ENCODE measurements at regions not wholly inside any gene's neighbourhood (a gene's known extent, or its start where the extent isn't known, plus 50 kb on each side); places are given as distances from the start of the nearest gene placed in this dataset.

DNA sequence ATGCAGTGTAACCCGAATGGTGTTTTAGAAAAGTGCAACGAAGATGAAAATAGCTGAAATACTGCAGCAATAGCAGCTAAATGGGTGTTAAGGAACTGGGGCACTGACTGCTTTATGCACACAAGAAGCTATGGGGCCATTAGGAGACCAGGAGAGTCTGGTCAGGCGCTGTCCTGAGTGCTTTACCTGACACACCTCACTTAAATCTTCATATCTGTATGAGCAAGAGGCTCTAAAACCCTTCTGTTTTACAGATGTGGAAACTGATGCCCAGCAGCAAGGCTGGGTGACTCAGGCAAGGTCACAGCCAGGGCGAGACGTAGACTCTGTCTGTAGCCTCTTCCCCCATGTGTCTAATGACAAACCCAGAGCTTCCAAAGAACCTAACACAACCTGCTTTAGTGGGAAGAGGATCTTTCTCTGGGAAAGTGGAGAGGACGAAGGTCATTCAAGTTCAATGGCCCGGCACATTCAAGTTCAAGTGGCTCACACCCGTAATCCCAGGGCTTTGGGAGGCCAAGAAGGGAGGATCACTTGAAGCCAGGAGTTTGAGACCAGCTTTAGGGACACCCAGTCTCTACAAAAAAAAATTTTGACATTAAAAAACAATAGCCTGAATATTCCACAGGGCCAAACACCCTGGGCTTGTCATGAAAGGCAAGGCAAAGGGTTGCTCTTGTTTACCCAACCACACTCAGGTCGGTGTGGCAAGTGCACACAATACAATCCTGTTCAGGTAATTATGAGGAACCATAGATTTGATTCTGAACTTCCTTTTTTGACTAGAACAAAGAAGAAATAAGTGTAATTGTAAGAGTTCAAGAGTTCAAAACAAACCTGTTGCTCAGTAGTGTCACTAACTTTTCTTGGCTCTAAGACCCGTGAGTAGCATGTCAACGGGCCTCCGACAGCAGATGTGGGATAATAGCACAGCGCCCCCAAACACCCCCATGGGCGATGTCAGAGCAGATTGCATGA lies 53.7 kb upstream of the KLF6 start:
- peaks cover 23% of the 10 kb centered on the region for H3K4me1 Mint-ChIP-seq (ENCODE audit: low read depth, unreplicated experiment)
- Histone ChIP-seq H3K27me3 (replicated peaks; ENCODE audit: control insufficient read depth, insufficient read depth, low read length) (no peaks in the 10 kb centered on the region), H3K4me1 (peaks cover 19% of the 10 kb centered on the region), H3K4me3 (ENCODE audit: low read depth, low read length) (no peak overlapping the region), H3K9me3 (no peaks in the 10 kb centered on the region), H3K36me3 (ENCODE audit: control insufficient read depth, insufficient read depth, low read length) (no peaks in the 10 kb centered on the region)
- H3K4me3 Mint-ChIP-seq (ENCODE audit: unreplicated experiment) = no peak overlapping the region
- no peaks in the 10 kb centered on the region for H3K36me3 Mint-ChIP-seq (ENCODE audit: insufficient read depth, unreplicated experiment)
- no peaks in the 10 kb centered on the region for H3K9me3 Mint-ChIP-seq (ENCODE audit: unreplicated experiment)
- BruUV-seq (replicated peaks) = no TSS peak
- no peak for DNase-seq
- ChIA-PET POLR2A (interaction anchor here (0.5 kb wide), 1 partner anchor 53 kb away, joined by 4 read pairs; the partner anchor contains the start of gene KLF6), CTCF (no interaction called here)
- no peaks in the 10 kb centered on the region for H3K27me3 Mint-ChIP-seq (ENCODE audit: insufficient read depth, unreplicated experiment)
- H3K27ac Mint-ChIP-seq (ENCODE audit: unreplicated experiment) = no peak overlapping the region
- intact Hi-C loops (cut with micrococcal nuclease; ENCODE audit: unreplicated experiment) = no loop called here
- TF ChIP-seq, protein P1, sequence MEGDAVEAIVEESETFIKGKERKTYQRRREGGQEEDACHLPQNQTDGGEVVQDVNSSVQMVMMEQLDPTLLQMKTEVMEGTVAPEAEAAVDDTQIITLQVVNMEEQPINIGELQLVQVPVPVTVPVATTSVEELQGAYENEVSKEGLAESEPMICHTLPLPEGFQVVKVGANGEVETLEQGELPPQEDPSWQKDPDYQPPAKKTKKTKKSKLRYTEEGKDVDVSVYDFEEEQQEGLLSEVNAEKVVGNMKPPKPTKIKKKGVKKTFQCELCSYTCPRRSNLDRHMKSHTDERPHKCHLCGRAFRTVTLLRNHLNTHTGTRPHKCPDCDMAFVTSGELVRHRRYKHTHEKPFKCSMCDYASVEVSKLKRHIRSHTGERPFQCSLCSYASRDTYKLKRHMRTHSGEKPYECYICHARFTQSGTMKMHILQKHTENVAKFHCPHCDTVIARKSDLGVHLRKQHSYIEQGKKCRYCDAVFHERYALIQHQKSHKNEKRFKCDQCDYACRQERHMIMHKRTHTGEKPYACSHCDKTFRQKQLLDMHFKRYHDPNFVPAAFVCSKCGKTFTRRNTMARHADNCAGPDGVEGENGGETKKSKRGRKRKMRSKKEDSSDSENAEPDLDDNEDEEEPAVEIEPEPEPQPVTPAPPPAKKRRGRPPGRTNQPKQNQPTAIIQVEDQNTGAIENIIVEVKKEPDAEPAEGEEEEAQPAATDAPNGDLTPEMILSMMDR (IDR thresholded peaks at IDR 0.05; ENCODE audit: insufficient read depth in 1 of 2, low read depth in 1 of 2, low read length in 1 of 2, severe bottlenecking in 1 of 2, unreplicated experiment in 1 of 2) = no peak

DNA sequence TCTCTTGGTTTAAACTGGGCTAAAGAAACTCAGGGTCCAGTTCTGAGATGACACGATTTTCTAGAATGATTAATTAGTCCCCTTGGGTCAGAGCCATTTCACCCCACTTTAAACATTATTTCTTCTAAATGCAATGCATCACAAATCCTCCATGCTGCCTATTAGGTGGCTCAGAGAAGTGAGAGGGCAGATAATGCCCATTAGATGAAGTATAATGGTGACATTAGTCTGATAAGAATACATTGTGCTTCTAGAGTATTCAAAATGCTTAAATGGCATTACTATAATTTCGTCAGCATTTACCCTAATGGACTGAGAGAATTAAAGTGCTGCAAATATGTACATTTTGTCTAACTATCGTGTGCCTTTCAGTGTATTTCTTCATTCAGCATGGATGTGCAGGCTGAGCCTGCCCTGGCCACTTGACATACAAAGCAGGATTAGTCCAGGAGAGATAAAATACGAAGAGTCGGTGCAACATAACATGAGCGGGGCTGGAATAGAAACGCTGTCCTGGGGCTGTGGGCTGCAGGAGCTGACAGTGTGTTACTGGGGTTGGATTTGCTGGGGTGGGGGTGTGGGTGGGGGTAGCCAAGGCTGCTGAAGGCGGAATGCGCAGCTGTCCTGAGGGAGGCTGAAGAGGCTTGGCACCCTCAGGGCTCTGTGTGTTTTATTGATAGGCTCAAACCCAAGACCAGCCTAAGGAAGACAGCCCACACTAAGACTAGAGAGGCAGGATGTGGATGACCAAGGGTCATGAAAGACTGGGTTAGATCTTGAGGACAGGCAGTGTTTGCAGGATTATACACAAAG lies 52.8 kb upstream of the KLF6 start:
- no peaks in the 10 kb centered on the region for H3K9me3 ChIP-seq
- peaks cover 19% of the 10 kb centered on the region for H3K4me1 ChIP-seq
- TF ChIP-seq, protein P1 (IDR thresholded peaks at IDR 0.05; ENCODE audit: insufficient read depth in 1 of 2, low read depth in 1 of 2, low read length in 1 of 2, severe bottlenecking in 1 of 2, unreplicated experiment in 1 of 2) = no peak
- H3K27ac Mint-ChIP-seq (ENCODE audit: unreplicated experiment) = no peak overlapping the region
- H3K27me3 Mint-ChIP-seq (ENCODE audit: insufficient read depth, unreplicated experiment) = no peaks in the 10 kb centered on the region
- intact Hi-C loops (cut with micrococcal nuclease; ENCODE audit: unreplicated experiment) = no loop called here
- ChIA-PET CTCF (no interaction called here), POLR2A (interaction anchor here (0.6 kb wide), 2 partner anchors 9 to 54 kb away, joined by 3 to 5 read pairs; no protein-coding TSS in a partner anchor)
- no peak overlapping the region for H3K4me3 Mint-ChIP-seq (ENCODE audit: unreplicated experiment)
- no peaks in the 10 kb centered on the region for H3K27me3 ChIP-seq (replicated peaks; ENCODE audit: control insufficient read depth, insufficient read depth, low read length)
- H3K4me3 ChIP-seq (ENCODE audit: low read depth, low read length) = no peak overlapping the region
- no peaks in the 10 kb centered on the region for H3K9me3 Mint-ChIP-seq (ENCODE audit: unreplicated experiment)
- no peaks in the 10 kb centered on the region for H3K36me3 ChIP-seq (ENCODE audit: control insufficient read depth, insufficient read depth, low read length)
- H3K4me1 Mint-ChIP-seq (ENCODE audit: low read depth, unreplicated experiment) = peaks cover 23% of the 10 kb centered on the region
- no TSS peak for BruUV-seq (replicated peaks)
- no peaks in the 10 kb centered on the region for H3K36me3 Mint-ChIP-seq (ENCODE audit: insufficient read depth, unreplicated experiment)
- DNase-seq = no peak

DNA sequence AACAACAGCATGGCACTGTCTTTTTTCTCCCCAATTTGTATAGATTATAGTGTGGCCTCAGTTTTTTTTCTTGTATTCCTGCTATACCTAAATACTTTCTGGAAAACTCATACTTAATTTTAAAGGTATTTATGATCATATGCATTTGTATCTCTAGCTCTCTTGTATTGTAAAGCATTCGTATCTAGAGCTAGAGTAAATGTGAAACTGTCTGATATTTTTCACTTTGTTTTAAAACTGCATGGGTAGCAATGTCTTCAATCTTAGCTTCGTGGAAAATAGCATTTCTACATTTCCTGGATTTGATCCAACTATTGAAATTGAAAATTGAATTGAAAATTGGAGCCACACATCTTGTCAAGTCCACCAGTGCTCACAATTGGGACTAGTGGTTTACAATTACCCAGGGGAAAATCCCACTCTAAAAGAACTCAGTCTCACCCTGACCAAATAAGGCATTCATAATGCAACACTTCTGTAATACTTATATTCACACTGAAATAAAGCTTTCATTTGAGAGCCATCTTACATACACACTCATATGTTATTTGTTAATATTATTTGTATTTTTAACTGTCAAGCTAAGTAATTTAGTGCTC lies 51.3 kb upstream of the KLF6 start:
- H3K9me3 Mint-ChIP-seq (ENCODE audit: unreplicated experiment) = no peaks in the 10 kb centered on the region
- no TSS peak for BruUV-seq (replicated peaks)
- Histone ChIP-seq H3K4me3 (ENCODE audit: low read depth, low read length) (no peak overlapping the region), H3K27me3 (replicated peaks; ENCODE audit: control insufficient read depth, insufficient read depth, low read length) (no peaks in the 10 kb centered on the region), H3K36me3 (ENCODE audit: control insufficient read depth, insufficient read depth, low read length) (no peaks in the 10 kb centered on the region), H3K9me3 (no peaks in the 10 kb centered on the region), H3K4me1 (peaks cover 29% of the 10 kb centered on the region)
- TF ChIP-seq, protein P1 (IDR thresholded peaks at IDR 0.05; ENCODE audit: insufficient read depth in 1 of 2, low read depth in 1 of 2, low read length in 1 of 2, severe bottlenecking in 1 of 2, unreplicated experiment in 1 of 2) = no peak
- peaks cover 23% of the 10 kb centered on the region for H3K4me1 Mint-ChIP-seq (ENCODE audit: low read depth, unreplicated experiment)
- DNase-seq = no peak
- no peaks in the 10 kb centered on the region for H3K27me3 Mint-ChIP-seq (ENCODE audit: insufficient read depth, unreplicated experiment)
- H3K27ac Mint-ChIP-seq (ENCODE audit: unreplicated experiment) = no peak overlapping the region
- CTCF ChIA-PET = interaction anchor here (0.6 kb wide), 1 partner anchor 9 kb away, joined by 3 read pairs; no protein-coding TSS in a partner anchor
- no peaks in the 10 kb centered on the region for H3K36me3 Mint-ChIP-seq (ENCODE audit: insufficient read depth, unreplicated experiment)
- H3K4me3 Mint-ChIP-seq (ENCODE audit: unreplicated experiment) = no peak overlapping the region
- POLR2A ChIA-PET = no interaction called here
- intact Hi-C loops (cut with micrococcal nuclease; ENCODE audit: unreplicated experiment) = no loop called here
